ENCODE measurements at regions not wholly inside any gene's neighbourhood (a gene's known extent, or its start where the extent isn't known, plus 50 kb on each side); places are given as distances from the start of the nearest gene placed in this dataset.

DNA sequence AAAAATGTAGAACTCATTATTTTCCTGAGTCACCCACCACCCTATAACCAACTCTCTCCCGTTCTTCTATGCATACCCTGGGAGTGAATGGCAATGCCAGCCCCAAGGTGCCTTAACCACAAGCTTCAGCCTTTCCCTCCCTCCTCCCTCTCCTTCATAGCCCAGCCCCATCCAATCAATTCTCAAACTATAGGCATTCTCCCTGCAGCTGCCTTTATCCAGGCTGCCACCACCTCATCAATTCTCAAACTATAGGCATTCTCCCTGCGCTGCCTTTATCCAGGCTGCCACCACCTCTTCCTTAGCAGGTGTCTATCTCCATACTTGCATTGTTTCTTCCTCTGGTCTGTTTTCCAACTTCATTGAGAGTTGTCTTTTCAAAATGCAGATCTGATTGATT lies 77.1 kb downstream of the PLEKHG1 start:
- H3K9me3 ChIP-seq (ENCODE audit: low read length), result no peaks in the 10 kb centered on the region
- no peak overlapping the region for H2AFZ ChIP-seq (ENCODE audit: low read length)
- ATAC-seq (no peak), DNase-seq (ENCODE audit: low spot score) (no peak), FAIRE-seq (no peak)
- H3K9ac ChIP-seq (ENCODE audit: insufficient read depth, low read depth, low read length), result no peak overlapping the region
- in situ Hi-C loops (cut with HindIII; ENCODE audit: extremely low pct_ligation_motif_present, low pct_unique_long_range_greater_than_20kb) (no loop called here), intact Hi-C loops (cut with micrococcal nuclease; ENCODE audit: unreplicated experiment) (no loop called here)
- H3K4me2 ChIP-seq (ENCODE audit: low read depth, low read length), result no peak overlapping the region
- BruUV-seq (replicated peaks), result no TSS peak
- no peaks in the 10 kb centered on the region for H4K20me1 ChIP-seq (ENCODE audit: insufficient read depth, low read length)
- H3K79me2 ChIP-seq (ENCODE audit: insufficient read depth, low read length), result no peaks in the 10 kb centered on the region
- no peaks in the 10 kb centered on the region for H3K36me3 ChIP-seq (replicated peaks in 1 of 2; ENCODE audit: control insufficient read depth in 1 of 2, insufficient read depth in 2 of 2, low read length in 2 of 2)
- ChIA-PET CTCF (ENCODE audit: low intra/inter-chr PET ratio, low total read pairs) (no interaction called here), POLR2A (no interaction called here)
- no peaks in the 10 kb centered on the region for H3K4me1 ChIP-seq (ENCODE audit: insufficient read depth, low read length)
- no peaks in the 10 kb centered on the region; a peak in 1 of 5 replicates for H3K27me3 ChIP-seq (ENCODE audit: control insufficient read depth in 1 of 2, insufficient read depth in 2 of 2, low read length in 2 of 2)
- H3K4me3 ChIP-seq (replicated peaks in 1 of 3; ENCODE audit: insufficient read depth in 1 of 3, low read depth in 2 of 3, low read length in 3 of 3), result no peak overlapping the region
- TF ChIP-seq NCOA1 (CRISPR knock-in tag; IDR thresholded peaks at IDR 0.05), result no peak
- TF ChIP-seq, protein P1, sequence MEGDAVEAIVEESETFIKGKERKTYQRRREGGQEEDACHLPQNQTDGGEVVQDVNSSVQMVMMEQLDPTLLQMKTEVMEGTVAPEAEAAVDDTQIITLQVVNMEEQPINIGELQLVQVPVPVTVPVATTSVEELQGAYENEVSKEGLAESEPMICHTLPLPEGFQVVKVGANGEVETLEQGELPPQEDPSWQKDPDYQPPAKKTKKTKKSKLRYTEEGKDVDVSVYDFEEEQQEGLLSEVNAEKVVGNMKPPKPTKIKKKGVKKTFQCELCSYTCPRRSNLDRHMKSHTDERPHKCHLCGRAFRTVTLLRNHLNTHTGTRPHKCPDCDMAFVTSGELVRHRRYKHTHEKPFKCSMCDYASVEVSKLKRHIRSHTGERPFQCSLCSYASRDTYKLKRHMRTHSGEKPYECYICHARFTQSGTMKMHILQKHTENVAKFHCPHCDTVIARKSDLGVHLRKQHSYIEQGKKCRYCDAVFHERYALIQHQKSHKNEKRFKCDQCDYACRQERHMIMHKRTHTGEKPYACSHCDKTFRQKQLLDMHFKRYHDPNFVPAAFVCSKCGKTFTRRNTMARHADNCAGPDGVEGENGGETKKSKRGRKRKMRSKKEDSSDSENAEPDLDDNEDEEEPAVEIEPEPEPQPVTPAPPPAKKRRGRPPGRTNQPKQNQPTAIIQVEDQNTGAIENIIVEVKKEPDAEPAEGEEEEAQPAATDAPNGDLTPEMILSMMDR (CRISPR knock-in tag; IDR thresholded peaks at IDR 0.05), result no peak
- 44% methylated on average over 2 of the region's 2 CpGs for WGBS (ENCODE audit: low lambda C conversion rate)
- H3K27ac ChIP-seq (ENCODE audit: extremely low read length, insufficient read depth, low read length), result no peak overlapping the region

DNA sequence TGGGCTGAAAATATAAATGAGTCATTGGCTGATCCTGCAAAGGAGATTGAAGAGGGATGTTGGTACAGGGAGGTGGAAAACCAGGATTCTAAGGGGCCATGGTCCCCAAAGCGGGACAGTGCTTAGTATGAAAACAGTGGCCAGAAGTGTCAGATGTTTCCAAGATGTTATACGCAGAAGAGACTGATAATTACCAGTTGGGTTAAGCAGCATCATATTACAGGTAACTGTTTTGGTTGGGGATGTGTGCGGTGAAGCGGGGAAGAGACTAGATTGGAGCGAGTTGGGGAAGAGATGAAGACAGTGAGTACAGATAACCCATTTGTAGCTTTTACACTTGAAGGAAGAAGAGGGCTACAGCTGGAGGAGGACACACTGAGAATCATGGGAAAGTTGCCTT lies 80.8 kb downstream of the PLEKHG1 start:
- Histone ChIP-seq H4K20me1 (ENCODE audit: insufficient read depth, low read length) (no peaks in the 10 kb centered on the region), H3K36me3 (replicated peaks in 1 of 2; ENCODE audit: control insufficient read depth in 1 of 2, insufficient read depth in 2 of 2, low read length in 2 of 2) (no peaks in the 10 kb centered on the region), H3K4me2 (ENCODE audit: low read depth, low read length) (no peak overlapping the region), H3K9me3 (ENCODE audit: low read length) (no peaks in the 10 kb centered on the region), H3K27me3 (ENCODE audit: control insufficient read depth in 1 of 2, insufficient read depth in 2 of 2, low read length in 2 of 2) (no peaks in the 10 kb centered on the region; a peak in 1 of 5 replicates), H2AFZ (ENCODE audit: low read length) (no peak overlapping the region), H3K4me1 (ENCODE audit: insufficient read depth, low read length) (no peaks in the 10 kb centered on the region), H3K79me2 (ENCODE audit: insufficient read depth, low read length) (no peaks in the 10 kb centered on the region), H3K9ac (ENCODE audit: insufficient read depth, low read depth, low read length) (no peak overlapping the region), H3K27ac (ENCODE audit: extremely low read length, insufficient read depth, low read length) (no peak overlapping the region), H3K4me3 (replicated peaks in 1 of 3; ENCODE audit: insufficient read depth in 1 of 3, low read depth in 2 of 3, low read length in 3 of 3) (no peak overlapping the region)
- POLR2A ChIA-PET, result no interaction called here
- in situ Hi-C loops (cut with HindIII; ENCODE audit: extremely low pct_ligation_motif_present, low pct_unique_long_range_greater_than_20kb) (no loop called here), intact Hi-C loops (cut with micrococcal nuclease; ENCODE audit: unreplicated experiment) (no loop called here)
- ATAC-seq, result no peak
- CTCF ChIA-PET (ENCODE audit: low intra/inter-chr PET ratio, low total read pairs), result no interaction called here
- no peak for FAIRE-seq
- WGBS (ENCODE audit: low lambda C conversion rate), result 62% methylated on average over 5 of the region's 5 CpGs
- no TSS peak for BruUV-seq (replicated peaks)
- TF ChIP-seq ZNF530 (CRISPR knock-in tag; IDR thresholded peaks at IDR 0.05; ENCODE audit: low read depth), result no peak
- no peak for TF ChIP-seq ARNT2 (CRISPR knock-in tag; IDR thresholded peaks at IDR 0.05; ENCODE audit: low read depth)
- TF ChIP-seq ZNF570 (CRISPR knock-in tag; IDR thresholded peaks at IDR 0.05; ENCODE audit: borderline replicate concordance), result no peak
- TF ChIP-seq MXI1 (IDR thresholded peaks at IDR 0.05; ENCODE audit: borderline replicate concordance, low read depth, low read length), result no peak
- no peak for TF ChIP-seq ZC3H13 (CRISPR knock-in tag; IDR thresholded peaks at IDR 0.05)
- no peak for TF ChIP-seq MAZ (IDR thresholded peaks at IDR 0.05; ENCODE audit: borderline replicate concordance, low read depth, low read length)
- no peak for TF ChIP-seq MAZ (CRISPR knock-in tag; IDR thresholded peaks at IDR 0.05; ENCODE audit: low read depth)
- no peak for TF ChIP-seq ZNF564 (CRISPR knock-in tag; IDR thresholded peaks at IDR 0.05)
- TF ChIP-seq ZNF33B (CRISPR knock-in tag; IDR thresholded peaks at IDR 0.05), result no peak
- TF ChIP-seq SAFB2 (CRISPR knock-in tag; IDR thresholded peaks at IDR 0.05; ENCODE audit: borderline replicate concordance, low read depth), result no peak
- TF ChIP-seq, protein P2, sequence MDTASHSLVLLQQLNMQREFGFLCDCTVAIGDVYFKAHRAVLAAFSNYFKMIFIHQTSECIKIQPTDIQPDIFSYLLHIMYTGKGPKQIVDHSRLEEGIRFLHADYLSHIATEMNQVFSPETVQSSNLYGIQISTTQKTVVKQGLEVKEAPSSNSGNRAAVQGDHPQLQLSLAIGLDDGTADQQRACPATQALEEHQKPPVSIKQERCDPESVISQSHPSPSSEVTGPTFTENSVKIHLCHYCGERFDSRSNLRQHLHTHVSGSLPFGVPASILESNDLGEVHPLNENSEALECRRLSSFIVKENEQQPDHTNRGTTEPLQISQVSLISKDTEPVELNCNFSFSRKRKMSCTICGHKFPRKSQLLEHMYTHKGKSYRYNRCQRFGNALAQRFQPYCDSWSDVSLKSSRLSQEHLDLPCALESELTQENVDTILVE (CRISPR knock-in tag; IDR thresholded peaks at IDR 0.05), result no peak
- TF ChIP-seq ZNF253 (CRISPR knock-in tag; IDR thresholded peaks at IDR 0.05; ENCODE audit: borderline replicate concordance), result no peak
- TF ChIP-seq KDM2A (CRISPR knock-in tag; IDR thresholded peaks at IDR 0.05; ENCODE audit: borderline replicate concordance, low read depth), result no peak
- TF ChIP-seq ZNF850 (CRISPR knock-in tag; conservative IDR thresholded peaks at IDR 0.05), result no peak
- no peak for TF ChIP-seq KLF13 (CRISPR knock-in tag; IDR thresholded peaks at IDR 0.05)
- TF ChIP-seq RAD51 (IDR thresholded peaks at IDR 0.05; ENCODE audit: borderline replicate concordance), result no peak
- no peak for TF ChIP-seq MZF1 (CRISPR knock-in tag; IDR thresholded peaks at IDR 0.05; ENCODE audit: borderline replicate concordance)
- no peak for DNase-seq (ENCODE audit: low spot score)

All from HepG2 (cell line).